ENCODE measurements at regions not wholly inside any gene's neighbourhood (a gene's known extent, or its start where the extent isn't known, plus 50 kb on each side); places are given as distances from the start of the nearest gene placed in this dataset.
A peak's percentile ranks its signal among the peaks of the same experiment; 100 is the strongest.
"Not testable (repeated sequence)": the region's sequence is repeated elsewhere in the genome, so short reads cannot be mapped to it uniquely, and the experiment has no call there.

GRCh38 chr6:56739836-56740815, 97.4 kb upstream of the DST start:
- no peak for DNase-seq

- no peak for DNase-seq
These were observed 94.1 kb upstream of the DST start for GRCh38 chr6:56736804-56737203.

- DNase-seq = no peak
These were observed 91.6 kb upstream of the DST start for GRCh38 chr6:56734335-56734734.

- no peak for DNase-seq
These were observed 90.6 kb upstream of the DST start for GRCh38 chr6:56733211-56733697.

GRCh38 chr6:56732517-56732916, 89.8 kb upstream of the DST start:
- DNase-seq = no peak

- peak; percentile 58 for DNase-seq
These were observed 88.2 kb upstream of the DST start for GRCh38 chr6:56730663-56731529.

GRCh38 chr6:56729719-56730118, 87.0 kb upstream of the DST start:
- DNase-seq = peak; percentile 71

GRCh38 chr6:56729166-56729565, 86.5 kb upstream of the DST start:
- DNase-seq = not testable (repeated sequence)

- peak; percentile 86 for DNase-seq
These were observed 84.6 kb upstream of the DST start for GRCh38 chr6:56727097-56727850.

GRCh38 chr6:56725254-56725653, 82.6 kb upstream of the DST start:
- DNase-seq = peak; percentile 36

- peak; percentile 71 for DNase-seq
These were observed 81.8 kb upstream of the DST start for GRCh38 chr6:56724455-56724854.

- no peak for DNase-seq
These were observed 78.2 kb upstream of the DST start for GRCh38 chr6:56720882-56721281.

GRCh38 chr6:56720202-56720601, 77.5 kb upstream of the DST start:
- DNase-seq = not testable (repeated sequence)

GRCh38 chr6:56719315-56720058, 76.8 kb upstream of the DST start:
- not testable (repeated sequence) for DNase-seq

- no peak for DNase-seq
These were observed 75.5 kb upstream of the DST start for GRCh38 chr6:56718236-56718635.

GRCh38 chr6:56716229-56716628, 73.5 kb upstream of the DST start:
- DNase-seq = peak; percentile 41

GRCh38 chr6:56715741-56716140, 73.1 kb upstream of the DST start:
- no peak for DNase-seq

GRCh38 chr6:56714982-56715456, 72.3 kb upstream of the DST start:
- DNase-seq = peak; percentile 77

GRCh38 chr6:56714273-56714672, 71.6 kb upstream of the DST start:
- no peak for DNase-seq

GRCh38 chr6:56713254-56713672, 70.6 kb upstream of the DST start:
- DNase-seq = peak; percentile 88

GRCh38 chr6:56710967-56711366, 68.3 kb upstream of the DST start:
- DNase-seq = no peak

GRCh38 chr6:56709650-56710049, 67.0 kb upstream of the DST start:
- DNase-seq = no peak
